ENCODE measurements at regions not wholly inside any gene's neighbourhood (a gene's known extent, or its start where the extent isn't known, plus 50 kb on each side); places are given as distances from the start of the nearest gene placed in this dataset.

GRCh38 chr3:41131224-41131623, 68.1 kb upstream of the CTNNB1 start:
- TF ChIP-seq CTCF (IDR thresholded peaks at IDR 0.05; ENCODE audit: poor library complexity) (no peak), EZH2phosphoT487 (IDR thresholded peaks at IDR 0.05; ENCODE audit: low read depth, severe bottlenecking, unreplicated experiment) (no peak), EZH2 (IDR thresholded peaks at IDR 0.05; ENCODE audit: borderline replicate concordance) (no peak)

Data from hepatocyte (in vitro differentiated cells).